ENCODE measurements at regions not wholly inside any gene's neighbourhood (a gene's known extent, or its start where the extent isn't known, plus 50 kb on each side); places are given as distances from the start of the nearest gene placed in this dataset.

DNA sequence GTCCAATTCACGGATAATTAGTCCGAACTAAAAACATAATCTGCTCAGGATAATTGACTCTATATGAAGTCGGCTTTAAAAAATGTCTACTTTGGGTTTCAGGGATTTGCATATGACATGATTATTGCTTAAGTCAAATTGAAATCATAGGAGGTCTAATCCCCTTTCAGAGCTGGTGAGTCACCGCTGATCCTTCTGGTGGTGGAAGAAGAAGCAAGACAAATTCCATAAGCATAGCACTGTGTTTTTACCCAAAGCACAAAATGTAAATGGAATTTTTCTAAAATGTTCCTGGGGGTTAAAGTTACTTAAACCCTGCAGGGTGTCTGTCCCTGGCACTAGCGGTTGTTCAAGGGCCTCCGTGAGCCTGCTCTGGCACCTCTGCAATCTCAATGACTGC, 460.2 kb downstream of the LRATD1 start:
- TF ChIP-seq EZH2phosphoT487 (IDR thresholded peaks at IDR 0.05; ENCODE audit: borderline replicate concordance, low read length) = no peak
- TF ChIP-seq, protein P1, sequence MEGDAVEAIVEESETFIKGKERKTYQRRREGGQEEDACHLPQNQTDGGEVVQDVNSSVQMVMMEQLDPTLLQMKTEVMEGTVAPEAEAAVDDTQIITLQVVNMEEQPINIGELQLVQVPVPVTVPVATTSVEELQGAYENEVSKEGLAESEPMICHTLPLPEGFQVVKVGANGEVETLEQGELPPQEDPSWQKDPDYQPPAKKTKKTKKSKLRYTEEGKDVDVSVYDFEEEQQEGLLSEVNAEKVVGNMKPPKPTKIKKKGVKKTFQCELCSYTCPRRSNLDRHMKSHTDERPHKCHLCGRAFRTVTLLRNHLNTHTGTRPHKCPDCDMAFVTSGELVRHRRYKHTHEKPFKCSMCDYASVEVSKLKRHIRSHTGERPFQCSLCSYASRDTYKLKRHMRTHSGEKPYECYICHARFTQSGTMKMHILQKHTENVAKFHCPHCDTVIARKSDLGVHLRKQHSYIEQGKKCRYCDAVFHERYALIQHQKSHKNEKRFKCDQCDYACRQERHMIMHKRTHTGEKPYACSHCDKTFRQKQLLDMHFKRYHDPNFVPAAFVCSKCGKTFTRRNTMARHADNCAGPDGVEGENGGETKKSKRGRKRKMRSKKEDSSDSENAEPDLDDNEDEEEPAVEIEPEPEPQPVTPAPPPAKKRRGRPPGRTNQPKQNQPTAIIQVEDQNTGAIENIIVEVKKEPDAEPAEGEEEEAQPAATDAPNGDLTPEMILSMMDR (IDR thresholded peaks at IDR 0.05; ENCODE audit: low read depth, low read length, poor library complexity, severe bottlenecking) = no peak
- H3K9me3 ChIP-seq (ENCODE audit: control insufficient read depth, insufficient read depth, low read length) = no peaks in the 10 kb centered on the region

GRCh38 chr2:15094161-15094560, 461.6 kb downstream of the LRATD1 start:
- no peaks in the 10 kb centered on the region for H3K9me3 ChIP-seq (ENCODE audit: control insufficient read depth, insufficient read depth, low read length)
- TF ChIP-seq, protein P1 (IDR thresholded peaks at IDR 0.05; ENCODE audit: low read depth, low read length, poor library complexity, severe bottlenecking) = no peak
- no peak for TF ChIP-seq EZH2phosphoT487 (IDR thresholded peaks at IDR 0.05; ENCODE audit: borderline replicate concordance, low read length)
- H3F3A ChIP-seq (ENCODE audit: control insufficient read depth, insufficient read depth) = no peaks in the 10 kb centered on the region
- no peaks in the 10 kb centered on the region for H3K79me2 ChIP-seq (ENCODE audit: control insufficient read depth, low read length)
- no peak overlapping the region for H3K27ac ChIP-seq (ENCODE audit: low read depth, low read length)
- no peaks in the 10 kb centered on the region for H3K9me2 ChIP-seq (replicated peaks; ENCODE audit: control insufficient read depth, low read length)
- no peaks in the 10 kb centered on the region for H4K20me1 ChIP-seq (ENCODE audit: control insufficient read depth, insufficient read depth, low read depth, low read length)
- no peak overlapping the region for H3K4me2 ChIP-seq (ENCODE audit: low read length)
- H3K36me3 ChIP-seq (ENCODE audit: control insufficient read depth, low read length) = no peaks in the 10 kb centered on the region
- H3K4me3 ChIP-seq (ENCODE audit: low read length) = no peak overlapping the region
- H3K27me3 ChIP-seq (ENCODE audit: control insufficient read depth, low read length) = no peaks in the 10 kb centered on the region
- H3K4me1 ChIP-seq (ENCODE audit: control insufficient read depth, low read length) = no peaks in the 10 kb centered on the region

More for the DNA sequence above, 460.2 kb downstream of the LRATD1 start:
- no peak overlapping the region for H3K4me2 ChIP-seq (ENCODE audit: low read length)
- H3K27ac ChIP-seq (ENCODE audit: low read depth, low read length) = no peak overlapping the region
- H3K4me3 ChIP-seq (ENCODE audit: low read length) = no peak overlapping the region
- no peaks in the 10 kb centered on the region for H4K20me1 ChIP-seq (ENCODE audit: control insufficient read depth, insufficient read depth, low read depth, low read length)
- no peaks in the 10 kb centered on the region for H3K36me3 ChIP-seq (ENCODE audit: control insufficient read depth, low read length)
- no peaks in the 10 kb centered on the region for H3K27me3 ChIP-seq (ENCODE audit: control insufficient read depth, low read length)
- H3K9me2 ChIP-seq (replicated peaks; ENCODE audit: control insufficient read depth, low read length) = no peaks in the 10 kb centered on the region
- H3F3A ChIP-seq (ENCODE audit: control insufficient read depth, insufficient read depth) = no peaks in the 10 kb centered on the region
- no peaks in the 10 kb centered on the region for H3K4me1 ChIP-seq (ENCODE audit: control insufficient read depth, low read length)
- no peaks in the 10 kb centered on the region for H3K79me2 ChIP-seq (ENCODE audit: control insufficient read depth, low read length)

GRCh38 chr2:15096873-15097272, 464.3 kb downstream of the NBAS start:
- H3K4me3 ChIP-seq (ENCODE audit: low read length) = no peak overlapping the region
- no peak overlapping the region for H3K27ac ChIP-seq (ENCODE audit: low read depth, low read length)
- H3K36me3 ChIP-seq (ENCODE audit: control insufficient read depth, low read length) = no peaks in the 10 kb centered on the region
- H3K4me2 ChIP-seq (ENCODE audit: low read length) = no peak overlapping the region
- H3K79me2 ChIP-seq (ENCODE audit: control insufficient read depth, low read length) = no peaks in the 10 kb centered on the region
- H4K20me1 ChIP-seq (ENCODE audit: control insufficient read depth, insufficient read depth, low read depth, low read length) = no peaks in the 10 kb centered on the region
- no peaks in the 10 kb centered on the region for H3K9me3 ChIP-seq (ENCODE audit: control insufficient read depth, insufficient read depth, low read length)
- no peaks in the 10 kb centered on the region for H3K9me2 ChIP-seq (replicated peaks; ENCODE audit: control insufficient read depth, low read length)
- no peaks in the 10 kb centered on the region for H3K27me3 ChIP-seq (ENCODE audit: control insufficient read depth, low read length)
- TF ChIP-seq, protein P1 (IDR thresholded peaks at IDR 0.05; ENCODE audit: low read depth, low read length, poor library complexity, severe bottlenecking) = no peak
- TF ChIP-seq EZH2phosphoT487 (IDR thresholded peaks at IDR 0.05; ENCODE audit: borderline replicate concordance, low read length) = no peak
- no peaks in the 10 kb centered on the region for H3F3A ChIP-seq (ENCODE audit: control insufficient read depth, insufficient read depth)
- no peaks in the 10 kb centered on the region for H3K4me1 ChIP-seq (ENCODE audit: control insufficient read depth, low read length)

Measured in DOHH2 (cell line).